ENCODE measurements at regions not wholly inside any gene's neighbourhood (a gene's known extent, or its start where the extent isn't known, plus 50 kb on each side); places are given as distances from the start of the nearest gene placed in this dataset.

GRCh38 chr13:34464011-34464410 is 478.1 kb upstream of the NBEA start:
- DNase-seq (ENCODE audit: low spot score), result no peak
- TF ChIP-seq CTCF (IDR thresholded peaks at IDR 0.05; ENCODE audit: extremely low read depth, missing control alignments), result no peak

GRCh38 chr13:34465423-34465922 is 476.6 kb upstream of the NBEA start:
- DNase-seq (ENCODE audit: low spot score), result no peak
- no peak for TF ChIP-seq CTCF (IDR thresholded peaks at IDR 0.05; ENCODE audit: extremely low read depth, missing control alignments)

GRCh38 chr13:34466301-34466700 is 475.8 kb upstream of the NBEA start:
- DNase-seq (ENCODE audit: low spot score), result no peak
- no peak for TF ChIP-seq CTCF (IDR thresholded peaks at IDR 0.05; ENCODE audit: extremely low read depth, missing control alignments)

GRCh38 chr13:34467450-34468083 is 474.5 kb upstream of the NBEA start:
- DNase-seq (ENCODE audit: low spot score), result no peak
- no peak for TF ChIP-seq CTCF (IDR thresholded peaks at IDR 0.05; ENCODE audit: extremely low read depth, missing control alignments)

- DNase-seq (ENCODE audit: low spot score), result no peak
- TF ChIP-seq CTCF (IDR thresholded peaks at IDR 0.05; ENCODE audit: extremely low read depth, missing control alignments), result no peak
These were observed 472.7 kb upstream of the NBEA start for GRCh38 chr13:34469196-34469986.

GRCh38 chr13:34474187-34474868 is 467.7 kb upstream of the NBEA start:
- no peak for DNase-seq (ENCODE audit: low spot score)
- TF ChIP-seq CTCF (IDR thresholded peaks at IDR 0.05; ENCODE audit: extremely low read depth, missing control alignments), result no peak

- TF ChIP-seq CTCF (IDR thresholded peaks at IDR 0.05; ENCODE audit: extremely low read depth, missing control alignments), result no peak
These were observed 463.7 kb upstream of the NBEA start for GRCh38 chr13:34478376-34478775.

More at GRCh38 chr13:34478376-34478775, 463.7 kb upstream of the NBEA start:
- no peak for DNase-seq (ENCODE audit: low spot score)
